NCI-H1930 (cell line): ENCODE measurements at regions not wholly inside any gene's neighbourhood (a gene's known extent, or its start where the extent isn't known, plus 50 kb on each side); places are given as distances from the start of the nearest gene placed in this dataset.
A peak's percentile ranks its signal among the peaks of the same experiment; 100 is the strongest.

ENCODE experiments used
- DNase-seq, 2 experiments: peaks; one replicate each; lab custom pipeline; 2025; lab: John Stamatoyannopoulos, UW

GRCh38 chr5:74122979-74123590 is 497.1 kb downstream of the ARHGEF28 start:
- DNase-seq = peak in 1 of 2 experiments; percentile 43

- DNase-seq = no peak
Measured at GRCh38 chr5:74122175-74122574, 496.2 kb downstream of the ARHGEF28 start.

- DNase-seq = no peak
Measured at GRCh38 chr5:74120585-74120984, 494.6 kb downstream of the ARHGEF28 start.

GRCh38 chr5:74118071-74118470 is 492.1 kb downstream of the ARHGEF28 start:
- no peak for DNase-seq

- DNase-seq = no peak
Measured at GRCh38 chr5:74116984-74117383, 491.0 kb downstream of the ARHGEF28 start.

GRCh38 chr5:74116266-74116665 is 490.3 kb downstream of the ARHGEF28 start:
- no peak for DNase-seq

GRCh38 chr5:74113927-74114326 is 487.9 kb downstream of the ARHGEF28 start:
- no peak for DNase-seq

GRCh38 chr5:74113196-74113540 is 487.2 kb downstream of the ARHGEF28 start:
- DNase-seq = no peak

- peak in 1 of 2 experiments; percentile 9 for DNase-seq
Measured at GRCh38 chr5:74112372-74113195, 486.6 kb downstream of the ARHGEF28 start.

GRCh38 chr5:74111764-74112163 is 485.8 kb downstream of the ARHGEF28 start:
- no peak for DNase-seq

- no peak for DNase-seq
Measured at GRCh38 chr5:74109344-74109743, 483.3 kb downstream of the ARHGEF28 start.

- DNase-seq = no peak
Measured at GRCh38 chr5:74107899-74108298, 481.9 kb downstream of the ARHGEF28 start.

- no peak for DNase-seq
Measured at GRCh38 chr5:74105126-74105780, 479.3 kb downstream of the ARHGEF28 start.

- DNase-seq = no peak
Measured at GRCh38 chr5:74103131-74104023, 477.4 kb downstream of the ARHGEF28 start.

- DNase-seq = no peak
Measured at GRCh38 chr5:74100268-74100665, 474.3 kb downstream of the ARHGEF28 start.

- no peak for DNase-seq
Measured at GRCh38 chr5:74099538-74100267, 473.7 kb downstream of the ARHGEF28 start.

- no peak for DNase-seq
Measured at GRCh38 chr5:74098941-74099340, 472.9 kb downstream of the ARHGEF28 start.

- no peak for DNase-seq
Measured at GRCh38 chr5:74098456-74098855, 472.5 kb downstream of the ARHGEF28 start.

- DNase-seq = no peak
Measured at GRCh38 chr5:74096325-74096724, 470.3 kb downstream of the ARHGEF28 start.

GRCh38 chr5:74095871-74096270 is 469.9 kb downstream of the ARHGEF28 start:
- DNase-seq = no peak

- no peak for DNase-seq
Measured at GRCh38 chr5:74094782-74095108, 468.7 kb downstream of the ARHGEF28 start.
